ENCODE measurements at regions not wholly inside any gene's neighbourhood (a gene's known extent, or its start where the extent isn't known, plus 50 kb on each side); places are given as distances from the start of the nearest gene placed in this dataset.

DNA sequence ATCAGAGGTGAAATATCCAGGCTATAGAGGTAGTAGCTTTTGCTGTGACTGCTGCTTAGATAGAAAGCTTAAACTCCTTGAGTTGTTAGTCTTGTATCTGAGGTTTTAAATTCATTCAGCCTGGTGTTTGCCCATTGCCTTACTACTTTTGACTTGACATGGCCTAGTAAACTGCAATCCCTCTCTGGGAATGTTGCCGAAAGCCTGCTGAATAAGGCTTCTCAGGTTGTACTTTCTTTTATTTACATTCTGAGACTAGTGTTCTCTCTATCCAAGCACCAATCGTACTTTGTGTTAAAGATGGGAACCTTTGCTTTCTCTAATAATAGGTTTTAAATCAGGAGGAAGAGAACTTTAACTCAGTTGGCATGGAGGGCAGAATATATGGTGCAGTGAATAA, 357.6 kb upstream of the CWC22 start:
- no peak for DNase-seq (ENCODE audit: low read depth)

DNA sequence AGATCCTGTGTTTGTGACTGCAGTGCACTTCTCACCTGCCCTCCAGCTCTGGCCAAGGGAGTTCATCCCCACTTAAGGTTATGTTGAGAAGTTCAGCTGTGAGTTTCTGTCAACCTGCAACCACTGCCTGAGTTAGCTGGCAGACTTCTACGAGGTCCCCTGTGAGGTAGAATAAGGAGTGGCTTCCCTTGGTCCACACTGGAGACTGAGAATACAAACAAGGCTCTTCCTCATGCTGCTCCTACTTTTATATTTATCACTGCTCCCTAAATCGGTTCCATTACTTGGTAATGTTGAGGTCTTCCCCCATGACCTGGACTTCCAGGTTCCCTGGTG, 353.2 kb upstream of the CWC22 start:
- DNase-seq (ENCODE audit: low read depth): no peak

DNA sequence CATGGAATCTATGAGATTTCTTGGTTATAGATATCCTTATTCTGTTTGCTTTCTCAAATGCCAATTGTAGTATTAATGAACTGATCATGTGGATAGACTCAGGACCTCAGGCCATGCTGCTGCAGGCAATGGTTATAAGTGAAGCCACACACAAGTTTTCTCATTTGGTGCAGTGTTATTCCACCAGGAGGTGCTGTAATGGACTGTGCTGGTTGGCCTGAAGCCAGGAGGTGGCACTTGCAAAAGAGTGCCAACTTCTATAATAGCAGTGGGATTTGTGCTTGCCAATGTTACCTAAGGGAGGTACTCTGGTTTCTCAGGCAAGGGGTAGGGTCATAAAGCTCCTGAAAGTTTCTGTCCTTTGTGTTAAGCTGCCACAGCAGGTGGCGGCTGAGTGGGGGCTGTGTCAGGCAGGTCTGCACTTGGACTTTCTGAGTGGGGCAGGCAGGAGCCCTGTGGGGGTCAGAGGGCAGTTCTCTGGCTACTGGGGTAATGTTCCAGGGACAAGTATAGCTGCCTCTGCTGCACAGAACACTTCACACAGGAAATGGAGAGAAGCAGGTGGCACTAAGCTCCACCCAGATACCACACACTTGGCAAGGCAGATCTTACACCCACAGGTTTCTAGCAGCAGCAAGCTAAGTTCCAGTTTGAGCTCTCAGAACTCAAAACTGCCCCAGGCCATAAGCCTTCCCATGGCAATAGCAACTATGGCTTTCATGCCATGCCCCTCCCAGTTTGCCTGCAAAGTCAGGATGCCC, 352.6 kb upstream of the CWC22 start:
- DNase-seq (ENCODE audit: low read depth): no peak

DNA sequence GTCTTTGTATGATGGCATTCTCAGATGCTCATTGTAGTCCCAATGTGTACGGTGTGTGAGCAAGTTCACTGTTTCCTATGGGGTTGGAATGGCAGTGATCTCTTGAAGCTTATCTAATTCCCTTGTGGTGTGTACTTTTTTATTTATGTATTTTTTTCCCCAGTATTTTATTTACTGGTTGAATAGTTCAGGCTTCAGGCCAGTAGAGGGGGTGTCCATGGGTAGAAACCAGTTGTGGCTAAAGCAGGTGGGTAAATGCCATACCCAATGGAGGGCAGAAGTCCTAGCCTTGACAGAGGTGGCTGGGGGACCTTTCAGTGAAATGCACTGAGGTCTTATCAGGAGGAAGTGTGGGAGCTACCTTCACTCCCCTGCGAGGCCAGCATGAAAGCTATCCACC, 351.4 kb upstream of the CWC22 start:
- no peak for DNase-seq (ENCODE audit: low read depth)

DNA sequence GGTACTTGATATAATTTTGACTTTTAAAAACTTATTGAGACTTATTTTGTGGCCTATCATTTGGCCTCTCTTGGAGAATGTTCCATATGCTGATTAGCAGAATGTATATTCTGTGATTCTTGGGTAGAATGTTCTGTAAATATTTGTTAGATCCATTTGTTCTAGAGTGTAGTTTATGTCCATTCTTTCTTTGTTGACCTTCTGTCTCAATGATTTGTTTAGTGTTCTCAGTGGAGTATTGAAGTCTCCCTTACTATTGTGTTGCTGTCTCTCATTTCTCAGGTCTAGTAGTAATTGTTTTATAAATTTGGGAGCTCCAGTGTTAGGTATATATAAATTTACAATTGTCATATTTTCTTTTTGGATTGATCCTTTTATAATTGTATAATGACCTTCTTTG, 349.6 kb upstream of the CWC22 start:
- no peak for DNase-seq (ENCODE audit: low read depth)

DNA sequence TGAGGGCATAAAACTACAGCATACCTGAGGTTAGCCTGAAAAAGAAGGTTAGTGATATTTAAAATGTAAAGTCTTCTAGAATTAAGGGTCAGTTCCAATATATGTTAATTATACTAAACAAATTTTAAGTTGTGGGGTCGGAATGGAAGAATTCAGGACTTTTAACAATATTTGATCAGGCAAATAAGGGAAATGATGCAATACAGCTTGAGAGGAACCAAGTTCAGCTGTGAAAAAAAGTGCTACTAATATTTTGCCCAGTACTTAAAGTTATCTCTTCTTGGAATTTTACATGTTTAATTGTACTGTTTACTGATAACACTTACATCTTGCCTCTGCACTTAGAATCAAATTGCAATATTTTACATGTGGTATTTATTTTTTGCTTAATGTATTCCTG, 345.5 kb upstream of the CWC22 start:
- no peak for DNase-seq (ENCODE audit: low read depth)

DNA sequence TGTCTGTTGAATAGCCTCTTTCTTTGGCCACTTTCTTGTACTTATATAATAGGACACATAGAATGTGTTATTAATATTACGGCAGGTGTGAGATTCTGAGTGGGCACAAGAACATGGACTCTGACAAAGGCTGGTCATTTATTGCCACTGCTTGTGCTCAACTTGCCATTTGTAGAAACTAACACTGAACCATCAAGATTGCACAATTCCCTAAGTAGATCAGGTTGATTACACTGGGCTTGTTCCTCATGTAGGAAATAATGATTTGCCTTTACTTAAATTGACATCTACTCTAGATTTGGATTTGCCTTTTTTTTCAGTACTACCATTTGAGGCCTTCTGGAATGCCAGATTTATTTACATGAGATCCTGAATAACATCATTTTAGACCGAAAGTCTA, 342.7 kb upstream of the CWC22 start:
- DNase-seq (ENCODE audit: low read depth): no peak

DNA sequence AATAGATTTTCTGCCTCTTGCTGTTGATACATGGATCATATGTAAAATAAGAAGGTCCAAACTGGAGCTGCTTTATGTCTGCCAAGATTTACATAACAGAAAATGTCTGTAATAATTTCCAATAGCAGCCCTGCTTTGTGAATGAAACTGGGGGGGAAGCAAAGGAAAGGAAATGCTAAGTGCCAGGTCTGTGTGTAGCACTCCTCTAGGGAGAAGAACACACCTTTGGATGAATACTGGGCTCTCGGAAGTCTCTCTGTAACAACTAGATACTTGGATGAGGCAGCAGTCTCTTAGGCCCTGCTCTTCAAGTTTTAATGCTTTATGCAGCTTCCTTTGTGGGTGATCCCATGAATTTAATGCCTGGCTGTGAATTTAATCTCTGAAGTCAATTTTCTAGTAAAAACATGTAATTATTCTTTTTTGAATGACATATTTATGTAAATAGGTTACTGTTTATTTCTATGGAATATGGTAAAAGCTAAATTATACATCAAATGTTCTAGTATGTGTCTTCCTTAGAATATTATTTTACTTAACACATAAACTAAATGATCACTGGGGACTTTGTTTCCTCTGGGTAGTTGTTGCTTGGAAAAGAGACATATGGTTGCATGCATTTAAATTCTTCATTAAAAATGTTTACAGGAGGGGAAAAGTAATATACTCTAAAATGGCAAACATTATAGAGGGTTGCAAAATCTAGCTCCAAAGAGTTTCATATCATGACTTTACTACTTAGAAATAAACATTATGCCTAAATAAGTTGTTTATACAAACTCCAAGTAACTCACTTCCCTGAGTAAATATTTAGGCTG, 336.6 kb upstream of the CWC22 start:
- no peak for DNase-seq (ENCODE audit: low read depth)

DNA sequence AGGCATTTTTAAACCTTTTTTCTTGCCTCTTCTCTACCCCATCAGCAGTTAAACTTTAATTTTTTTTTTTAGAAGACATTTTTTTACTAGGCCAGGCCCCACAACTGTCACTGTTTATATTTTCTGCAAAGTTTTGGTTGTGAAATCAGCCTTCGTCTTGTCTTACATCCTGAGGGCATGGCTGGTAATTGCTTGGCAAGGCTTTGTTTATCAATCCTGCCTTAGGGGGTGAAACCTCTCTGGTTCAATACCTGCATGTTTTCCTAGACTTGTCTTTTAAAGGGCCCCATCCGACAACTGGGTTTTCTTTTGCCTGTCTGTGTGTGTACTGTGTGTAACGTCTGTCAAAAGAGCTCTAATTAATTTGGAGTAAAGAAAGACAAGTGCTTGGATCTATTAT, 330.0 kb upstream of the CWC22 start:
- no peak for DNase-seq (ENCODE audit: low read depth)

DNA sequence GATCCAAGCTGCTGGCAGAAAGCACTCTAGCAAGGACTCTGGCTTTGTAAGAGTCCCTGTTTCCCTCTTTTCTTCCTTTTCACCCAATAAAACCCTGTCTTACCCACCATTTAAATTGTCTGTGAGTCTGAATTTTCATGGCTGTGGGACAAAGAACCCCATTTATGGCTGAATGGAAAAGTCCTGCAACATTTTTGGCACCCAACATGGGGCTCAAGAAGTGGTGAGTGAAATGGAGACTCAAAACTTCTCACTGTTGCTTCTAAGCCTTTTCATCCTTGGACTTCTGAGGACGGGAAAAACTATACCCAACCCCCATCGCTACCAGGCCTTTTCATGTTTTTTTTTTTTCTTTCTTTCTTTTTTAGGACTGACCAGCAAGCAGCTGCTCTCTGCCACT, 329.5 kb upstream of the CWC22 start:
- no peak for DNase-seq (ENCODE audit: low read depth)

DNA sequence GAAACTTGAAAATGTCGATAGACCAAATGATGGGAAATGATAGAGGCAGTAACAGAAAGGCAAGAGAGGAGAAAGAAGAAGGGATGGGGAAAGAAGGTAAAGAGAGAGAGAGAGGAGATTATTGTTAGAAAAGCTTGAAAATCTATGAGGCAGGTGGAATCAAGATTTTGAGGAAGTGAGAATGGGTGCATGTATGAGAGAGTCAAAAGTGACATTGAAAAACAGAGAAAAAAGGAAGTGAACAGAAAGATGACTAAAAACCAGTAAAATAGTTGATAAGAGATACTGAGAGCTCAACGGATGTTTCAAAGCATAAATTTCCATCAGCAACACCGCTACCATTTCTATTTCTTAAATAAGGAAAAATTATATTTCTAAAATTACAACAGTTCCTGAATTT, 327.4 kb upstream of the CWC22 start:
- DNase-seq (ENCODE audit: low read depth): no peak

DNA sequence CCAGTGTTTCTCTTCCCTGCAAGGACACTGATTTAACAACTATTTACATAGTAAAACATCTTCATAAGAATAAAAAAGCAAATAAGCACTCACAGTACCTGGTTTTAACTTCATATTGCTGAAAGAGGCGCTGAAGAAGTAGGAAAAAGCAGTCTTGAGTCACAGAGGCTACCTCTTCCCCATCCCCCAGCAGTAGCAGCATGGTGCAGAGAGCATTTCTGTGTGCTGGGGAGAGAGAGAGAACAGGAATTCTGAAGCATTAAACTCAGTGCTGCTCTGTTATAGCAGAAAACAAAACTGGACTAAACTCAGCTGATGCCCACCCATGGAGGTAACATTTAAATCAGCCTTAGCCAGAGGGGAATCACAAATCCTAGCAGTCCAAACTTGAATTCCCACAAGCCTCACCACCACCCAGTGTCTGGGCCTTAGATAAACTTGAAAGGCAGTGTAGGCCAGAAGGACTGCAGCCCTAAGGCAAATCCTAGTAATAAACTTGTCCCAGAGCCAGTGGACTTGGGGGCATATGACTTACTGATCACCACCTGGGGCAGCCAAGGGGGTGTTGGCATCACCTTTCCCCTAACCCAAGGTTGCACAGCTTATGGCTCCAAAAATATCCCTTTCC, 321.8 kb upstream of the CWC22 start:
- no peak for DNase-seq (ENCODE audit: low read depth)

DNA sequence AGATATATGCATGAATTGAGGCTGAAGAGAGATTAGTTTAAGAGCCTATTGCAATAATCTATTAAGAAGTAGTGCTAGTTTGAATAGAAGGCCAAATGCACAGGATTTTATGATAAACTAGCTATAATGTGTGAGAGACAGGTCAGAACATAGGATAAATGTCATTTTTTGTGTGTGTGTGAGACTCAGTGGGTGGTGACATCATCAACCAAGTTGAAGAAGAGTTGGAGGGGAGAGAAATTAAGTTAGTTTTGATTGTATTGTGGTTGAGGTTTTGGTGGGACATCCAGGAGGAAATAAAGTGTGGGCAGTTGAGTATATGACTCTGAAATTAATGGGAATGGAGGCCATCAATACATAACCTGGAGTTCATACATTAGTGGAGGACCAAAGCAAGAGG, 320.1 kb upstream of the CWC22 start:
- DNase-seq (ENCODE audit: low read depth): no peak

DNA sequence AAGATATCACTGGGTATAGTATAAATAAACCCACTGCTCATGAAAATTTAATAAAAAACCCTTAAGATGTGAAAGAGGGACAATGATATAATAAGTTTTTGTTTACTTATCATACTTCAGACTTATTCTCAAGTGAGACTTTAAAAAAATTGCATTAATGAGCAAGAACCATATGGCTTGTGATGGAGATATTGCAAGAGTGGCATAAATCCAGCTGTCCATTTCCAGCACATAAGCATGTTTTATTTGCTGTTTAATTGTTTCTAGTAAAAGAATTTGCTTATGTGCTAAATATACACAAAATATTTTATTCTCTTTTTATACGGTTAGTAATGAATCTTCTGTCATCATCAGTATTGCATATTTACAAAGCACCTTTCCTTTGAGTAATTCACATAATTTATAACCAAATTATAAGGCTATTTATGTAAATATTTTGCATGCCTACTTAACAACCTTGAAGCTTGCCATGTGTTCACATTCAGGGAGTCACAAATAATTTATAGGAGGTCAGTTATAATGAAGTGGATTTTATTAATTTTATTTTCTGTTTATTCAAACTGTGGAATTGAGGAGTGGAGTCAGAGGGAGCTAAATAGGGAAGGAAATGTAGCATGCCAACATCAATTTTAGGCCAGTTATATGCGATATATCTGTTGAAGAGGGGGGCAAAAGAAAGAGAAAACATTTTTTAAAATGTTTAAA, 318.5 kb upstream of the CWC22 start:
- DNase-seq (ENCODE audit: low read depth): no peak

DNA sequence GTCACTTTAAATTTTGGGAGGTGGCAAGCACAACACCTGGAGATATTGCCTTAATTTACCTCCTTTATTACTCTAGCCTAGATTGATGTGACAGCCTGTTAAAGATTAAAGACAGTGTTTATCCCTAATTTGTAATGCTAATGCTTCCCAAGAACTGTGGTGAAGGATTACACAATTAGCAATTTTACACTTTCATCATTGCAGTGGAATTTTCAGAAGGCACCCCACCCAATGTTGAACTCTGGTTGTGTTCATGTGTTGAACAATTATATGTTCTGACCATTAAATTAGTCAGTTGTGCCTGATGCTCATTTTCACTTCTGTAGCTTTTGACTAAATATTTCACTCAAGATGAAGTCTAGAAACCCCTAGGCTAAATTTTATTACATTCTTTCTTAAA, 317.1 kb upstream of the CWC22 start:
- DNase-seq (ENCODE audit: low read depth): no peak

DNA sequence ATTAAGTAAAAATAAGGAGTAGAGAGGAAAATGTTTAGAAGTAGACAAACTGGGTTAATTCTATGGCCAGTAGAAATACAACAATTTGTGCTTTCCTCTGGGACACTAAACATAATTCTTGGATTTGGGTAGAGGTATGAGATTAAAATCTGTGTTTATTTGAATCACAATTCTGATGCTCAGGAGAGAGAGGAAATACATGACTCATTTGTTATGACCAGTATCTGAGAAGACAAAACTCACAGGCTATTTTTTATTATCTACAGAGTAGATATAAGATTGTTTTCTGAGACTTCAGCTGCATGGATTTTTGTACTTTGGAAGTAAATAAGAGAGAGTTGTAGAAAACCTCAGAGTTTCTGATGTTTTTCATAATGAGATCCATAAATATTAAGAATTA, 315.7 kb upstream of the CWC22 start:
- no peak for DNase-seq (ENCODE audit: low read depth)

DNA sequence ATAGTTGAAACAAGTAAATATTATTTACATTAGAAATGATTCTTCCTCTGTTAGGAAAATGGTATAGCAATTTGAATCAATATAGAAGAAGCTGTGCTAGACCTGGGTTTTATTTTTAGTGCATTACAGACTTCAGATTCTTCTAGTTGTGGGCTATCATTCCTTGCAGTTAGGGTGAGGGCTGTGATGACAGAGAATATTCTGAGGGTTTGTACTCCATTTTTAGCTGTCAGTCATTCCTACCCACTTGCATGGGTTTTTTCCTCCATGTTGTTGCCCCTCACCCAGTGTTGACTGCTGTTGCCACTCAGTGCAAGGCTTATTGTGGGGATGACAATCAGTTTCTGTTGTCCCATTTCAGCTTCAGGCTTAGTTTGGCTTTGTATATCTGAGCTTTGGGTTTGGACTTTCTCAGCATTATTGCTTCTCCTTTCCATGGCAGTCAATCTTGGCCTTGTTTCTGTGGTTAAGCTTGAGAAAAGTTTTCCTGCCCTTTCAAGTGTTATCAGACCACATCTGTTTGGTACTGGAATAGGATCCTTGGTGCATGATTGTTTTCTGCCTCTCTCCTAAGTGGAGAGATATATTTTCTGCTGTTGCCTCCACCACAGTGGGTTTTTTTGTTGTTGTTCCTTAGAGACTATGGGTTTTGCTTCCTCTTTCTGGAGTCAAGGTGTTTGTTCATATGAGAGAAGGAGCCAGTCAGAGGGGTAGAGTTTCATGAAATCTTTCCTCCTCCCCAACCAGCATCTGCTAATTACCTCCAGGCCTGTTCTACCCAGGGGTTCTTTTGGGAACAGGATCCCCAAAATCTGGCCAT, 312.7 kb upstream of the CWC22 start:
- DNase-seq (ENCODE audit: low read depth): no peak

DNA sequence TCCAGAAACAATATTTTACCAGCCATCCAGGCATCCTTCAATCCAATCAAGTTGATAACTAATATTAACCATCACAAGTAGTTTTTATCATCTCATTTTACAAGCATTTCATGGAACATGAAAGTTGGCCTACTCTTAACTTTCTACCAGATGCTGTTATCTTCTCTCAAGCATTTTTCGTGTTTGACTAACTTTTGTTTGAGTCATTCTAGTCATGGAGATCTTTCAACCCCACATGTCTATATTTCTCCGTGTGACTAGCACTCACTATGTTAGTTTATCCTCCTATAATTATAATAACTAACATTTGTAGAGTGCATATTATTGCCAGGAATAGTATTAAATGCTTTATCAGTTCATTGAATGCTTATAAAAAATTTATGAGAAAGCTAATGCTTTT, 307.0 kb upstream of the CWC22 start:
- no peak for DNase-seq (ENCODE audit: low read depth)

DNA sequence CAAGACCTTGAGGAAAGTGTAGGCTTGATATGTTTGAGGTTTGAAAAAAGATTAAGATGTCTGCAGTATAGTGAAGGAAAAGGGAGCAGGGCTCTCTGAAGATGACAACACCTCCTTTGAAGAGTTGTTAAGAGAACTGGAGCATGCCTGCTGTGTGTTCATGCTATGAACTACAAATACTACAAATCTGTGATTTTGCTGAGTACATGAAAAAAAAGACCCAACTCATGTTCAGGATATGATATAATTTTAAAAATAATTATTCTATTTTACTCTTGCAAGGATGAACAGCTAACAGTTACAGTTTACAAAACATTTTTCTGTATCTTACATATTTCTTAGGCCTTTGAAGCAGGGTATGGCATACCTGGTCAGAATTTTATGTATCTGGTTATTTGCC, 305.4 kb upstream of the CWC22 start:
- no peak for DNase-seq (ENCODE audit: low read depth)

DNA sequence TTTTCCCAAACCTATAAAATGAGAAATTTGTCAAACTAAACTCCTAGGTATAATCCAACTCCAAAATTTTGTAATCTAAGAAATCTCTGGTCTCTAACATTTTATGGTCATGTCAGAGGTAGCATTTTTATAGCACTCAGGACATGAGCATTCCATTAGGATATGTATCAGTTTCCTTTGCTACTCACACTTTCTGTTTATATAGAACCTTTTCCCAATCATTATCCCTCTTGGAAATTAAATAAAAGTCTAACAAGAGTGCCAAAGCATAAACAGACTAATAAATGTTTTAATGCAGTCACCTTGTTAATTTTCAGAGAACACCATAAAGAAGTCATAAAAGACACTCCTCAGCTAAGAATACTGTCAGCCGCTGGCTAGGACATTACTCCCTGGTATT, 300.0 kb upstream of the CWC22 start:
- no peak for DNase-seq (ENCODE audit: low read depth)

DNA sequence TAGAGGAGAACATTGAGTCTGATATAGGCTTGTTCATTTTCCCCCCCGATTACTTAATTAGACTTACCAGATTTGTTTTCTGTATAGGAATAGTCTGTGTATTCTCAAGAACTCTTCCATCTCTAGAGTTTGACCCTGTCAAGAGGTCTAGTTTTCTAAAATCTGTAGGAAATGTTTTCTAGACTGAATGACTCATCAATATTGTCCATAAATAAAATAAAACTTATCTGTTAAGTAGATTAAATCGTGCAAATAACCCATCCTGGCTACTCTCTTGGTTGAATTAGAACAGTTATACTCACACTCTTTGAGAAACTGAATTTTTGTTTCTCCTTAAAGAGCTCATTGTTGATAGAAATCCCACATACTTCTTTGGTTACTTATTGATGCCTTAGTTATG, 299.2 kb upstream of the CWC22 start:
- no peak for DNase-seq (ENCODE audit: low read depth)
